B cell (primary cell): ENCODE measurements at regions not wholly inside any gene's neighbourhood (a gene's known extent, or its start where the extent isn't known, plus 50 kb on each side); places are given as distances from the start of the nearest gene placed in this dataset.

Experiments used
- ATAC-seq: fragments of 200-7000 bp; cut with Tn5 transposase; one replicate; pipeline ENCODE4 v1.10.0; 2021; ENCODE audit warnings: low read depth, mild to moderate bottlenecking, moderate number of reproducible peaks, moderate library complexity
- CTCF ChIA-PET: fragments of 350-600 bp; sonication (Branson Sonifier 250); formaldehyde crosslinking; loops from one replicate; lab custom pipeline; 2021; ENCODE audit warnings: antibody characterized with exemption, inconsistent platforms; lab: Charles Lee
- POLR2A ChIA-PET: fragments of 350-600 bp; sonication (Branson Sonifier 250); formaldehyde crosslinking; loops from one replicate; lab custom pipeline; 2021; ENCODE audit warnings: antibody characterized with exemption; lab: Charles Lee
- DNase-seq: peaks from one replicate; pipeline ENCODE4 v3.0.0; 2013
- H2AFZ ChIP-seq: 2 replicates; pipeline ENCODE4 v1.6.1; 2012; ENCODE audit warnings: mild to moderate bottlenecking, low read depth, low read length; ENCODE audit not compliant: insufficient read depth, poor library complexity, severe bottlenecking
- H3K27ac ChIP-seq, 2 donors: 1 replicate in 1 of 2; 2 replicates in 1 of 2; pipeline ENCODE4 v1.5.1; 2012 to 2013; ENCODE audit warnings: low read length in 2 of 2, mild to moderate bottlenecking in 2 of 2, moderate library complexity in 1 of 2
- H3K27me3 ChIP-seq, 4 experiments: fragments of 200-600 bp in 1 of 4; sonication (generic) in 1 of 4; replicated peaks in 1 of 4; 1 replicate in 2 of 4; 2 replicates in 2 of 4; pipeline versions ENCODE4 v1.6.1 to v1.7.0; 2013 to 2016; ENCODE audit warnings: low read length in 3 of 4, mild to moderate bottlenecking in 2 of 4, mixed read lengths in 1 of 4, moderate library complexity in 1 of 4; ENCODE audit not compliant: insufficient read depth in 4 of 4, control insufficient read depth in 3 of 4; ENCODE audit errors: control extremely low read depth in 1 of 4
- H3K36me3 ChIP-seq, 2 experiments: replicated peaks in 1 of 2; 1 replicate in 1 of 2; 2 replicates in 1 of 2; pipeline versions ENCODE4 v1.6.1 to v1.7.1; 2013; ENCODE audit warnings: low read length in 1 of 2; ENCODE audit not compliant: insufficient read depth in 2 of 2, control insufficient read depth in 1 of 2; ENCODE audit errors: control extremely low read depth in 1 of 2, extremely low read depth in 1 of 2
- H3K4me1 ChIP-seq, 2 donors: fragments of 200-600 bp in 1 of 2; sonication (generic) in 1 of 2; 1 replicate in 1 of 2; 2 replicates in 1 of 2; pipeline versions ENCODE4 v1.5.1 to v1.6.1; 2013 to 2017; ENCODE audit warnings: low read length in 2 of 2; ENCODE audit not compliant: control insufficient read depth in 2 of 2, insufficient read depth in 2 of 2
- H3K4me2 ChIP-seq: replicated peaks from 2 replicates; pipeline ENCODE3; 2012; ENCODE audit warnings: mild to moderate bottlenecking, low read depth, low read length; ENCODE audit not compliant: poor library complexity, severe bottlenecking
- H3K4me3 ChIP-seq, 5 experiments: fragments of 200-600 bp in 1 of 5; sonication (generic) in 1 of 5; 1 replicate in 3 of 5; 2 replicates in 2 of 5; pipeline versions ENCODE4 v1.5.1 to v1.7.0; 2011 to 2016; ENCODE audit warnings: low read length in 4 of 5, mild to moderate bottlenecking in 4 of 5, low read depth in 2 of 5, control low read depth in 1 of 5, moderate library complexity in 1 of 5; ENCODE audit not compliant: insufficient read depth in 1 of 5; ENCODE audit errors: control extremely low read depth in 1 of 5, extremely low read depth in 1 of 5
- H3K79me2 ChIP-seq: fragments of 200-600 bp; sonication (generic); one replicate; pipeline ENCODE4 v1.6.0; 2016; ENCODE audit warnings: low read length; ENCODE audit not compliant: control insufficient read depth, insufficient read depth
- H3K9ac ChIP-seq: fragments of 200-600 bp; sonication (generic); 2 replicates; pipeline ENCODE4 v1.6.1; 2017; ENCODE audit warnings: mild to moderate bottlenecking, low read length, moderate library complexity
- H3K9me3 ChIP-seq, 3 donors: one replicate each; pipeline versions ENCODE4 v1.6.1 to v1.7.1; 2013; ENCODE audit warnings: low read length in 2 of 3; ENCODE audit not compliant: control insufficient read depth in 2 of 3, insufficient read depth in 1 of 3; ENCODE audit errors: control extremely low read depth in 1 of 3
- H4K20me1 ChIP-seq: 2 replicates; pipeline ENCODE4 v1.6.0; 2012; ENCODE audit warnings: mild to moderate bottlenecking, low read length; ENCODE audit not compliant: insufficient read depth, control insufficient read depth, poor library complexity, severe bottlenecking
- H3K27ac Mint-ChIP-seq: one replicate; pipeline ENCODE4 v1.8.0; 2021; ENCODE audit warnings: mixed read lengths
- H3K27me3 Mint-ChIP-seq: one replicate; pipeline ENCODE4 v1.8.0; 2021; ENCODE audit warnings: mixed read lengths
- H3K4me1 Mint-ChIP-seq: one replicate; pipeline ENCODE4 v1.8.0; 2021; ENCODE audit warnings: mixed read lengths
- H3K4me3 Mint-ChIP-seq: one replicate; pipeline ENCODE4 v1.8.0; 2021; ENCODE audit warnings: mixed read lengths
- H3K9me3 Mint-ChIP-seq: one replicate; pipeline ENCODE4 v1.8.0; 2022; ENCODE audit warnings: mixed read lengths; ENCODE audit not compliant: insufficient read depth
- CTCF ChIP-seq: fragments of 200-600 bp; IDR thresholded peaks from one replicate; pipeline ENCODE4 v1.8.0; 2022; ENCODE audit warnings: antibody characterized with exemption, mild to moderate bottlenecking
- EZH2 ChIP-seq: IDR thresholded peaks from 2 replicates; pipeline ENCODE4 v1.6.1; 2012; ENCODE audit warnings: borderline replicate concordance, low read depth, mild to moderate bottlenecking, moderate library complexity, low read length; ENCODE audit not compliant: insufficient read depth, poor library complexity, severe bottlenecking
- WGBS: methylation state at CpG from one replicate; pipeline ENCODE4 v1.1.5; 2013; ENCODE audit warnings: missing lambda C conversion rate; ENCODE audit not compliant: insufficient coverage; 5-methylcytosine and 5-hydroxymethylcytosine counted together
- intact Hi-C: fragments of 100-400 bp; cut with micrococcal nuclease; formaldehyde crosslinking; loops from one replicate; pipeline ENCODE4 v1.10.0; 2022

- H3K27ac Mint-ChIP-seq = no peak overlapping the region
- POLR2A ChIA-PET = no interaction called here
Observed at GRCh38 chr20:58138395-58138794, 90.1 kb downstream of the ANKRD60 start.

GRCh38 chr20:58137651-58138265 is 90.7 kb downstream of the ANKRD60 start:
- no peaks in the 10 kb centered on the region for H4K20me1 ChIP-seq
- peaks cover 0 to 6% (median 4%) of the 10 kb centered on the region in 4 experiments for H3K27me3 ChIP-seq
- H3K4me2 ChIP-seq = no peak overlapping the region
- H3K4me3 Mint-ChIP-seq = no peak overlapping the region
- H3K27ac Mint-ChIP-seq = no peak overlapping the region
- intact Hi-C loops = no loop called here
- CTCF ChIA-PET = no interaction called here
- no peak overlapping the region for H3K9ac ChIP-seq
- WGBS = 88% methylated on average over 7 of the region's 9 CpGs
- H3K27ac ChIP-seq = no peak overlapping the region
- H3K79me2 ChIP-seq = no peaks in the 10 kb centered on the region
- TF ChIP-seq EZH2 (no peak), CTCF (no peak)
- H3K4me3 ChIP-seq = no peak overlapping the region
- ATAC-seq (no peak), DNase-seq (no peak)
- no peak overlapping the region for H2AFZ ChIP-seq
- POLR2A ChIA-PET = no interaction called here
- H3K4me1 ChIP-seq = no peaks in the 10 kb centered on the region
- no peaks in the 10 kb centered on the region for H3K9me3 ChIP-seq
- no peaks in the 10 kb centered on the region for H3K4me1 Mint-ChIP-seq
- H3K27me3 Mint-ChIP-seq = peaks cover 57% of the 10 kb centered on the region
- H3K9me3 Mint-ChIP-seq = no peaks in the 10 kb centered on the region
- no peaks in the 10 kb centered on the region for H3K36me3 ChIP-seq

More at GRCh38 chr20:58138395-58138794, 90.1 kb downstream of the ANKRD60 start:
- TF ChIP-seq CTCF (no peak), EZH2 (no peak)
- H3K27me3 ChIP-seq = peaks cover 0 to 4% (median 2%) of the 10 kb centered on the region in 4 experiments
- H3K4me3 ChIP-seq = no peak overlapping the region
- Mint-ChIP-seq H3K4me1 (no peaks in the 10 kb centered on the region), H3K4me3 (no peak overlapping the region), H3K9me3 (no peaks in the 10 kb centered on the region), H3K27me3 (peaks cover 51% of the 10 kb centered on the region)
- no peak overlapping the region for H3K4me2 ChIP-seq
- H3K36me3 ChIP-seq = no peaks in the 10 kb centered on the region
- no peak overlapping the region for H3K9ac ChIP-seq
- ATAC-seq (no peak), DNase-seq (no peak)
- H3K9me3 ChIP-seq = no peaks in the 10 kb centered on the region
- 89% methylated on average over 5 of the region's 6 CpGs for WGBS
- no peaks in the 10 kb centered on the region for H4K20me1 ChIP-seq
- intact Hi-C loops = no loop called here
- no peaks in the 10 kb centered on the region for H3K79me2 ChIP-seq
- no peaks in the 10 kb centered on the region for H3K4me1 ChIP-seq
- H2AFZ ChIP-seq = no peak overlapping the region
- CTCF ChIA-PET = no interaction called here
- no peak overlapping the region for H3K27ac ChIP-seq
